ENCODE measurements at regions not wholly inside any gene's neighbourhood (a gene's known extent, or its start where the extent isn't known, plus 50 kb on each side); places are given as distances from the start of the nearest gene placed in this dataset.

DNA sequence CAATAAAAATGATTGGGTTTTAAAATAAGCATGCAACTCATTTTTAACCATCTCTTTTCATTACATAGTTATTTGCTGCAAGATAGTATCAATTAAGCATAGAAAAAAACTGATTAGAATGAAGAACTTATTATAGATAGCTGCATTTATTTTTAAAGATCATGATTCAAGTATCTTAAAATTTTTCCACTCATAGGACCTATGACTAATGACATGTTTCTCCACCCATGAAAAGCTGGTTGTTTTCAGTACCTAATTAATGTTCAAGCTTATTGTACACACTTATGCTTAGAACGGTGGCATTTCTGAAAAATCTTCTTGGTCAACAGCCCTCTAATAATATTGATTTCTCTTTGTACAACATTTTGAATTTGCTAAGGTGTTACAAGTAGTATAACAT lies 193.5 kb upstream of the PITX2 start:
- no peak overlapping the region for H3K4me3 ChIP-seq (ENCODE audit: insufficient read depth, low read length)
- H4K20me1 ChIP-seq (ENCODE audit: insufficient read depth, low read length) = no peaks in the 10 kb centered on the region
- no peak for TF ChIP-seq CTCF (IDR thresholded peaks at IDR 0.05; ENCODE audit: extremely low read depth, low read depth, low read length)
- no peak overlapping the region for H2AFZ ChIP-seq (ENCODE audit: low read length)
- H3K27me3 ChIP-seq (ENCODE audit: insufficient read depth, low read length) = no peaks in the 10 kb centered on the region
- H3K9me3 ChIP-seq (ENCODE audit: low read depth, low read length) = no peaks in the 10 kb centered on the region
- H3K27ac ChIP-seq (ENCODE audit: low read depth, low read length) = no peak overlapping the region
- no peaks in the 10 kb centered on the region for H3K79me2 ChIP-seq (ENCODE audit: insufficient read depth, low read length)
- no peak for DNase-seq (ENCODE audit: insufficient read length, low spot score, missing footprints)
- no peaks in the 10 kb centered on the region for H3K36me3 ChIP-seq (ENCODE audit: insufficient read depth, low read length)
- H3K4me2 ChIP-seq (ENCODE audit: insufficient read depth, low read length) = no peak overlapping the region
- H3K4me1 ChIP-seq (ENCODE audit: insufficient read depth, low read length) = peaks cover 2% of the 10 kb centered on the region

DNA sequence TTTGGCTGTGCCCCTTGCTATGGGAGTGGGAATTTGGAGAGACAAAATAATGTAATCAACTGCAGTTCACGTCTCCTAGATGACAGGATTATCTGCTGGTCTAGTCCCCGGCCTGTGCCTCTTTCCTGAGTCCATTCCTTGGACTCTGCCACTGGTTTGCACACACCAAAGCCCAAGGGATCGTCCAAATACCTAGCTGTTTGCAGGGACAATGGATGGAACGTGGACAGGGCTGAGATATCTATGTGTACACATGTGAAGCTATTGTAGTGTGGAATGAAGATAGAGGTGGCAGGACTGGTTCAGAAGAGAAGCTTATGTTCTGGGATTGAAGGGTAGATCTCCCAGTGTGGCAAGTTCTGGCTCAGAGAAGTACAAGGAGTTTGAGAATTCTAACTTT lies 198.3 kb upstream of the PITX2 start:
- H3K36me3 ChIP-seq (ENCODE audit: insufficient read depth, low read length) = no peaks in the 10 kb centered on the region

GRCh38 chr4:110823251-110823650 lies 200.4 kb upstream of the PITX2 start:
- no peak overlapping the region for H3K27ac ChIP-seq (ENCODE audit: low read depth, low read length)
- H3K36me3 ChIP-seq (ENCODE audit: insufficient read depth, low read length) = no peaks in the 10 kb centered on the region
- no peak overlapping the region for H2AFZ ChIP-seq (ENCODE audit: low read length)
- no peaks in the 10 kb centered on the region for H3K27me3 ChIP-seq (ENCODE audit: insufficient read depth, low read length)
- no peaks in the 10 kb centered on the region for H4K20me1 ChIP-seq (ENCODE audit: insufficient read depth, low read length)
- H3K4me3 ChIP-seq (ENCODE audit: insufficient read depth, low read length) = no peak overlapping the region
- peaks cover 2% of the 10 kb centered on the region for H3K4me1 ChIP-seq (ENCODE audit: insufficient read depth, low read length)
- peak; percentile 77 for DNase-seq (ENCODE audit: insufficient read length, low spot score, missing footprints)
- H3K79me2 ChIP-seq (ENCODE audit: insufficient read depth, low read length) = no peaks in the 10 kb centered on the region
- no peaks in the 10 kb centered on the region for H3K9me3 ChIP-seq (ENCODE audit: low read depth, low read length)
- H3K4me2 ChIP-seq (ENCODE audit: insufficient read depth, low read length) = no peak overlapping the region
- TF ChIP-seq CTCF (IDR thresholded peaks at IDR 0.05; ENCODE audit: extremely low read depth, low read depth, low read length) = no peak

More for the DNA sequence above, 198.3 kb upstream of the PITX2 start:
- H4K20me1 ChIP-seq (ENCODE audit: insufficient read depth, low read length) = no peaks in the 10 kb centered on the region
- no peak for TF ChIP-seq CTCF (IDR thresholded peaks at IDR 0.05; ENCODE audit: extremely low read depth, low read depth, low read length)
- no peak overlapping the region for H2AFZ ChIP-seq (ENCODE audit: low read length)
- no peak overlapping the region for H3K4me3 ChIP-seq (ENCODE audit: insufficient read depth, low read length)
- H3K27ac ChIP-seq (ENCODE audit: low read depth, low read length) = no peak overlapping the region
- no peaks in the 10 kb centered on the region for H3K79me2 ChIP-seq (ENCODE audit: insufficient read depth, low read length)
- no peak overlapping the region for H3K4me2 ChIP-seq (ENCODE audit: insufficient read depth, low read length)
- H3K4me1 ChIP-seq (ENCODE audit: insufficient read depth, low read length) = peaks cover 2% of the 10 kb centered on the region
- no peak for DNase-seq (ENCODE audit: insufficient read length, low spot score, missing footprints)
- no peaks in the 10 kb centered on the region for H3K27me3 ChIP-seq (ENCODE audit: insufficient read depth, low read length)
- H3K9me3 ChIP-seq (ENCODE audit: low read depth, low read length) = no peaks in the 10 kb centered on the region

GRCh38 chr4:110824344-110824743 lies 201.5 kb upstream of the PITX2 start:
- no peaks in the 10 kb centered on the region for H3K79me2 ChIP-seq (ENCODE audit: insufficient read depth, low read length)
- no peaks in the 10 kb centered on the region for H3K36me3 ChIP-seq (ENCODE audit: insufficient read depth, low read length)
- no peak overlapping the region for H3K4me2 ChIP-seq (ENCODE audit: insufficient read depth, low read length)
- no peaks in the 10 kb centered on the region for H3K9me3 ChIP-seq (ENCODE audit: low read depth, low read length)
- TF ChIP-seq CTCF (IDR thresholded peaks at IDR 0.05; ENCODE audit: extremely low read depth, low read depth, low read length) = no peak
- no peak overlapping the region for H3K4me3 ChIP-seq (ENCODE audit: insufficient read depth, low read length)
- H3K27ac ChIP-seq (ENCODE audit: low read depth, low read length) = no peak overlapping the region
- H3K4me1 ChIP-seq (ENCODE audit: insufficient read depth, low read length) = peaks cover 2% of the 10 kb centered on the region
- no peaks in the 10 kb centered on the region for H4K20me1 ChIP-seq (ENCODE audit: insufficient read depth, low read length)
- no peak for DNase-seq (ENCODE audit: insufficient read length, low spot score, missing footprints)
- H2AFZ ChIP-seq (ENCODE audit: low read length) = no peak overlapping the region
- H3K27me3 ChIP-seq (ENCODE audit: insufficient read depth, low read length) = no peaks in the 10 kb centered on the region

Data from osteoblast (primary cell).